ENCODE measurements at regions not wholly inside any gene's neighbourhood (a gene's known extent, or its start where the extent isn't known, plus 50 kb on each side); places are given as distances from the start of the nearest gene placed in this dataset.

GRCh38 chr6:144749263-144749662 lies 464.1 kb downstream of the UTRN start:
- TF ChIP-seq CTCF (conservative IDR thresholded peaks at IDR 0.05; ENCODE audit: low read depth, low read length) (no peak), EZH2 (IDR thresholded peaks at IDR 0.05; ENCODE audit: low read length, unreplicated experiment) (no peak)

Data from PC-3 (cell line).